Activated CD8-positive, alpha-beta T cell treated with anti-CD3 and anti-CD28 coated beads, Interleukin-2, amount 10 ng/mL, durations not matched to agents 7 days and 5 days (primary cell): ENCODE measurements at regions not wholly inside any gene's neighbourhood (a gene's known extent, or its start where the extent isn't known, plus 50 kb on each side); places are given as distances from the start of the nearest gene placed in this dataset.

Experiments
- ATAC-seq: fragments of 150-1000 bp; cut with Tn5 transposase; one replicate; pipeline ENCODE4 v1.10.0; 2021; ENCODE audit warnings: moderate library complexity
- CTCF ChIA-PET: fragments of 350-600 bp; sonication (Branson Sonifier 250); formaldehyde crosslinking; loops from one replicate; lab custom pipeline; 2021; ENCODE audit warnings: antibody characterized with exemption; lab: Charles Lee
- POLR2A ChIA-PET: fragments of 350-600 bp; sonication (Branson Sonifier 250); formaldehyde crosslinking; loops from one replicate; lab custom pipeline; 2021; ENCODE audit warnings: antibody characterized with exemption; lab: Charles Lee
- DNase-seq: peaks from one replicate; pipeline ENCODE4 v3.0.0-alpha.2; 2020
- H3K27ac Mint-ChIP-seq: one replicate; pipeline ENCODE4 v1.8.0; 2021; ENCODE audit warnings: mild to moderate bottlenecking, mixed read lengths
- H3K27me3 Mint-ChIP-seq: one replicate; pipeline ENCODE4 v1.8.0; 2021; ENCODE audit warnings: low read depth, mixed read lengths
- H3K36me3 Mint-ChIP-seq: one replicate; pipeline ENCODE4 v1.8.0; 2021; ENCODE audit warnings: low read depth, mixed read lengths
- H3K4me1 Mint-ChIP-seq: one replicate; pipeline ENCODE4 v1.8.0; 2021; ENCODE audit warnings: low read depth, mixed read lengths
- H3K4me3 Mint-ChIP-seq: one replicate; pipeline ENCODE4 v1.8.0; 2021; ENCODE audit warnings: mild to moderate bottlenecking, mixed read lengths
- H3K9me3 Mint-ChIP-seq: one replicate; pipeline ENCODE4 v1.8.0; 2022; ENCODE audit warnings: mixed read lengths; ENCODE audit not compliant: insufficient read depth

- CTCF ChIA-PET: no interaction called here
- Mint-ChIP-seq H3K27me3 (no peaks in the 10 kb centered on the region), H3K4me1 (no peaks in the 10 kb centered on the region), H3K9me3 (no peaks in the 10 kb centered on the region), H3K36me3 (no peaks in the 10 kb centered on the region), H3K27ac (no peak overlapping the region), H3K4me3 (no peak overlapping the region)
- DNase-seq (no peak), ATAC-seq (no peak)
- POLR2A ChIA-PET: no interaction called here
Measured at GRCh38 chr10:111473361-111473760, 396.5 kb downstream of the ADRA2A start.

- Mint-ChIP-seq H3K4me1 (no peaks in the 10 kb centered on the region), H3K27ac (no peak overlapping the region), H3K27me3 (no peaks in the 10 kb centered on the region), H3K4me3 (no peak overlapping the region), H3K36me3 (no peaks in the 10 kb centered on the region), H3K9me3 (no peaks in the 10 kb centered on the region)
- DNase-seq: no peak
- POLR2A ChIA-PET: no interaction called here
- CTCF ChIA-PET: no interaction called here
- no peak for ATAC-seq
Measured at GRCh38 chr10:111474786-111475185, 398.0 kb downstream of the ADRA2A start.

GRCh38 chr10:111475720-111476119 is 398.9 kb downstream of the ADRA2A start:
- no peaks in the 10 kb centered on the region for H3K9me3 Mint-ChIP-seq
- no peak overlapping the region for H3K27ac Mint-ChIP-seq
- DNase-seq (no peak), ATAC-seq (no peak)
- ChIA-PET CTCF (no interaction called here), POLR2A (no interaction called here)
- H3K36me3 Mint-ChIP-seq: no peaks in the 10 kb centered on the region
- H3K4me3 Mint-ChIP-seq: no peak overlapping the region
- H3K4me1 Mint-ChIP-seq: no peaks in the 10 kb centered on the region
- H3K27me3 Mint-ChIP-seq: no peaks in the 10 kb centered on the region

GRCh38 chr10:111478651-111479050 is 401.8 kb downstream of the ADRA2A start:
- H3K4me1 Mint-ChIP-seq: no peaks in the 10 kb centered on the region
- no peak overlapping the region for H3K27ac Mint-ChIP-seq
- no peaks in the 10 kb centered on the region for H3K9me3 Mint-ChIP-seq
- DNase-seq: no peak
- no peaks in the 10 kb centered on the region for H3K36me3 Mint-ChIP-seq
- ChIA-PET POLR2A (no interaction called here), CTCF (no interaction called here)
- ATAC-seq: no peak
- no peak overlapping the region for H3K4me3 Mint-ChIP-seq
- no peaks in the 10 kb centered on the region for H3K27me3 Mint-ChIP-seq

GRCh38 chr10:111479966-111480365 is 403.1 kb downstream of the ADRA2A start:
- Mint-ChIP-seq H3K9me3 (no peaks in the 10 kb centered on the region), H3K4me1 (no peaks in the 10 kb centered on the region), H3K36me3 (no peaks in the 10 kb centered on the region), H3K27me3 (no peaks in the 10 kb centered on the region), H3K4me3 (no peak overlapping the region), H3K27ac (no peak overlapping the region)
- ATAC-seq (no peak), DNase-seq (no peak)
- CTCF ChIA-PET: no interaction called here
- POLR2A ChIA-PET: no interaction called here

GRCh38 chr10:111481261-111481826 is 404.5 kb downstream of the ADRA2A start:
- POLR2A ChIA-PET: no interaction called here
- Mint-ChIP-seq H3K4me1 (no peaks in the 10 kb centered on the region), H3K36me3 (no peaks in the 10 kb centered on the region), H3K9me3 (no peaks in the 10 kb centered on the region), H3K27me3 (no peaks in the 10 kb centered on the region), H3K27ac (no peak overlapping the region), H3K4me3 (no peak overlapping the region)
- ATAC-seq (no peak), DNase-seq (no peak)
- CTCF ChIA-PET: interaction anchor here (0.7 kb wide), 1 partner anchor 35 kb away, joined by 3 read pairs; no protein-coding TSS in a partner anchor

GRCh38 chr10:111481866-111482265 is 405.0 kb downstream of the ADRA2A start:
- Mint-ChIP-seq H3K36me3 (no peaks in the 10 kb centered on the region), H3K9me3 (no peaks in the 10 kb centered on the region), H3K27me3 (no peaks in the 10 kb centered on the region), H3K4me3 (no peak overlapping the region), H3K27ac (no peak overlapping the region), H3K4me1 (no peaks in the 10 kb centered on the region)
- POLR2A ChIA-PET: no interaction called here
- DNase-seq: no peak
- CTCF ChIA-PET: no interaction called here
- no peak for ATAC-seq

- Mint-ChIP-seq H3K4me3 (no peak overlapping the region), H3K36me3 (no peaks in the 10 kb centered on the region), H3K9me3 (no peaks in the 10 kb centered on the region), H3K4me1 (no peaks in the 10 kb centered on the region), H3K27ac (no peak overlapping the region), H3K27me3 (no peaks in the 10 kb centered on the region)
- no peak for ATAC-seq
- ChIA-PET CTCF (interaction anchor here (1.6 kb wide), 1 partner anchor 8 kb away, joined by 3 read pairs; no protein-coding TSS in a partner anchor), POLR2A (no interaction called here)
- no peak for DNase-seq
Measured at GRCh38 chr10:111482621-111483216, 405.9 kb downstream of the ADRA2A start.

- ATAC-seq (no peak), DNase-seq (no peak)
- Mint-ChIP-seq H3K27me3 (no peaks in the 10 kb centered on the region), H3K4me3 (no peak overlapping the region), H3K36me3 (no peaks in the 10 kb centered on the region), H3K9me3 (peaks cover 13% of the 10 kb centered on the region), H3K27ac (no peak overlapping the region), H3K4me1 (no peaks in the 10 kb centered on the region)
- POLR2A ChIA-PET: no interaction called here
- CTCF ChIA-PET: no interaction called here
Measured at GRCh38 chr10:111485767-111486166, 408.9 kb downstream of the ADRA2A start.

- peaks cover 17% of the 10 kb centered on the region for H3K9me3 Mint-ChIP-seq
- no peak overlapping the region for H3K27ac Mint-ChIP-seq
- DNase-seq: no peak
- CTCF ChIA-PET: no interaction called here
- H3K4me1 Mint-ChIP-seq: no peaks in the 10 kb centered on the region
- no peaks in the 10 kb centered on the region for H3K36me3 Mint-ChIP-seq
- no peak overlapping the region for H3K4me3 Mint-ChIP-seq
- POLR2A ChIA-PET: no interaction called here
- no peak for ATAC-seq
- H3K27me3 Mint-ChIP-seq: no peaks in the 10 kb centered on the region
Measured at GRCh38 chr10:111486346-111486745, 409.5 kb downstream of the ADRA2A start.

- Mint-ChIP-seq H3K27me3 (no peaks in the 10 kb centered on the region), H3K4me3 (no peak overlapping the region), H3K36me3 (no peaks in the 10 kb centered on the region), H3K4me1 (no peaks in the 10 kb centered on the region), H3K27ac (no peak overlapping the region), H3K9me3 (peaks cover 31% of the 10 kb centered on the region)
- DNase-seq (no peak), ATAC-seq (no peak)
- ChIA-PET POLR2A (no interaction called here), CTCF (no interaction called here)
Measured at GRCh38 chr10:111488668-111489067, 411.8 kb downstream of the ADRA2A start.

GRCh38 chr10:111491154-111491553 is 414.3 kb downstream of the ADRA2A start:
- CTCF ChIA-PET: interaction anchor here (1.2 kb wide), 1 partner anchor 8 kb away, joined by 3 read pairs; no protein-coding TSS in a partner anchor

More at GRCh38 chr10:111491154-111491553, 414.3 kb downstream of the ADRA2A start:
- Mint-ChIP-seq H3K27me3 (no peaks in the 10 kb centered on the region), H3K4me3 (no peak overlapping the region), H3K4me1 (no peaks in the 10 kb centered on the region), H3K27ac (no peak overlapping the region), H3K9me3 (peaks cover 31% of the 10 kb centered on the region), H3K36me3 (no peaks in the 10 kb centered on the region)
- no peak for DNase-seq
- no peak for ATAC-seq
- POLR2A ChIA-PET: no interaction called here
